Neural cell (in vitro differentiated cells): ENCODE measurements at regions not wholly inside any gene's neighbourhood (a gene's known extent, or its start where the extent isn't known, plus 50 kb on each side); places are given as distances from the start of the nearest gene placed in this dataset.

Experiments
- H2AFZ ChIP-seq: fragments of 200-600, 300-800 bp; sonication (generic), shearing (Covaris generic); 2 replicates; pipeline ENCODE4 v1.6.0; 2014; ENCODE audit warnings: low read depth, mild to moderate bottlenecking, antibody characterized with exemption, low read length, moderate library complexity
- H3F3A ChIP-seq: fragments of 200-600 bp; shearing (Covaris generic); 2 replicates; pipeline ENCODE4 v1.6.1; 2016; ENCODE audit warnings: mild to moderate bottlenecking, moderate library complexity, mixed read lengths, antibody characterized with exemption, low read length; ENCODE audit not compliant: insufficient read depth, poor library complexity, severe bottlenecking
- H3K27ac ChIP-seq: fragments of 200-600, 300-800 bp; sonication (generic), shearing (Covaris generic); 2 replicates; pipeline ENCODE4 v1.5.1; 2014; ENCODE audit warnings: mild to moderate bottlenecking, low read length, moderate library complexity
- H3K27me3 ChIP-seq: fragments of 300-800, 200-600 bp; sonication (generic), shearing (Covaris generic); 2 replicates; pipeline ENCODE4 v1.6.0; 2014; ENCODE audit warnings: mild to moderate bottlenecking, low read depth, low read length, moderate library complexity; ENCODE audit not compliant: insufficient read depth
- H3K36me3 ChIP-seq: fragments of 300-800, 200-600 bp; sonication (generic), shearing (Covaris generic); 2 replicates; pipeline ENCODE4 v1.5.1; 2014; ENCODE audit warnings: mild to moderate bottlenecking, antibody characterized with exemption, low read length, moderate library complexity; ENCODE audit not compliant: insufficient read depth
- H3K4me2 ChIP-seq: fragments of 300-800, 200-600 bp; sonication (generic), shearing (Covaris generic); 2 replicates; pipeline ENCODE4 v1.6.0; 2014; ENCODE audit warnings: mild to moderate bottlenecking, low read length
- H3K4me3 ChIP-seq: fragments of 300-800, 200-600 bp; sonication (generic), shearing (Covaris generic); 2 replicates; pipeline ENCODE4 v1.5.1; 2014; ENCODE audit warnings: mild to moderate bottlenecking, low read length, moderate library complexity
- H3K79me2 ChIP-seq: fragments of 200-600 bp; shearing (Covaris generic); replicated peaks from 2 replicates; pipeline ENCODE4 v1.6.0; 2014; ENCODE audit warnings: mild to moderate bottlenecking, low read length, moderate library complexity; ENCODE audit not compliant: insufficient read depth
- H3K9ac ChIP-seq: fragments of 300-800, 200-600 bp; sonication (generic), shearing (Covaris generic); 2 replicates; pipeline ENCODE4 v1.6.1; 2016; ENCODE audit warnings: mild to moderate bottlenecking, low read length, mixed read lengths
- H3K9me2 ChIP-seq: fragments of 200-600 bp; shearing (Covaris generic); 2 replicates; pipeline ENCODE4 v1.6.1; 2016; ENCODE audit warnings: mild to moderate bottlenecking, low read length, mixed read lengths; ENCODE audit not compliant: insufficient read depth
- H3K9me3 ChIP-seq: fragments of 200-600, 300-800 bp; sonication (generic), shearing (Covaris generic); 2 replicates; pipeline ENCODE4 v1.6.1; 2016; ENCODE audit warnings: mild to moderate bottlenecking, mixed run types, low read length, moderate library complexity, mixed read lengths
- H4K20me1 ChIP-seq: fragments of 200-600 bp; shearing (Covaris generic); 2 replicates; pipeline ENCODE4 v1.6.1; 2016; ENCODE audit warnings: mild to moderate bottlenecking, mixed run types; ENCODE audit not compliant: insufficient read depth
- EP300 ChIP-seq: fragments of 450-650 bp; conservative IDR thresholded peaks from 2 replicates; pipeline ENCODE4 v1.6.1; 2014; ENCODE audit warnings: antibody characterized with exemption, mild to moderate bottlenecking, moderate library complexity; ENCODE audit not compliant: poor library complexity, severe bottlenecking
- EZH2 ChIP-seq: fragments of 200-600, 300-800 bp; shearing (Covaris generic), sonication (generic); IDR thresholded peaks from 2 replicates; pipeline ENCODE4 v1.6.1; 2014; ENCODE audit warnings: antibody characterized with exemption, low read length, borderline replicate concordance, mild to moderate bottlenecking; ENCODE audit not compliant: insufficient read depth, poor library complexity, severe bottlenecking
- MXI1 ChIP-seq: fragments of 450-650 bp; conservative IDR thresholded peaks from 2 replicates; pipeline ENCODE4 v1.6.1; 2014; ENCODE audit warnings: antibody characterized with exemption, mild to moderate bottlenecking; ENCODE audit not compliant: poor library complexity, severe bottlenecking
- POLR2AphosphoS5 ChIP-seq: IDR thresholded peaks from 2 replicates; pipeline ENCODE4 v1.6.1; 2012
- RAD21 ChIP-seq: fragments of 450-650 bp; conservative IDR thresholded peaks from 2 replicates; pipeline ENCODE4 v1.6.1; 2014; ENCODE audit warnings: antibody characterized with exemption, mild to moderate bottlenecking, moderate library complexity
- SMC3 ChIP-seq: fragments of 450-650 bp; conservative IDR thresholded peaks from 2 replicates; pipeline ENCODE4 v1.6.1; 2014; ENCODE audit warnings: antibody characterized with exemption, mild to moderate bottlenecking, moderate library complexity; ENCODE audit not compliant: poor library complexity
- TAF1 ChIP-seq: IDR thresholded peaks from 2 replicates; pipeline ENCODE4 v1.6.1; 2012; ENCODE audit warnings: low read depth
- TF ChIP-seq, protein P1 (sequence below): IDR thresholded peaks from 2 replicates; pipeline ENCODE4 v1.6.1; 2012; ENCODE audit warnings: borderline replicate concordance
- TF ChIP-seq, protein P2 (sequence below): fragments of 450-650 bp; IDR thresholded peaks from 2 replicates; pipeline ENCODE4 v1.5.1; 2014; ENCODE audit warnings: antibody characterized with exemption, mild to moderate bottlenecking, moderate library complexity; ENCODE audit not compliant: poor library complexity, severe bottlenecking

DNA sequence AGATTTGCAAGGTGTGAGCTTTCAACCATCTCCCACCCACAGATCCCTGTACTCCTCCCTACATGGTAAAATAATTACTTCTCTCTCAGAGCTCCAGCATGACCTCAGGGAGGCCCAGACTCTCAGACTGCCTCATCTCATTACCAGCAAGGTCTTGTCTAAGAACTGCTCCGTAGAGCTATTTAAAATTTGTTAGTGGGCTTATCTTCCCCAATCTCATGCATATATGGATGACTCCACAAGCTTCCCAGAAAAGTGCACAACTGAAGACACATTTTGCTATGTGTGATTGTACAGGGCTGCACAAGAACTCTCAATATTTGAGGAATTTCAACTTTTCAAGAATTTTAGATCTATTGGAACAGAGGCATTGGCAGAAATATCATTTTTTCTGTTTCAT, 230.3 kb downstream of the CSNK2A3 start:
- Histone ChIP-seq H3K27me3 (no peaks in the 10 kb centered on the region), H3K9ac (no peak overlapping the region), H3K27ac (no peak overlapping the region), H3K9me3 (no peaks in the 10 kb centered on the region), H2AFZ (no peak overlapping the region), H3K4me2 (no peak overlapping the region), H4K20me1 (no peaks in the 10 kb centered on the region), H3F3A (no peaks in the 10 kb centered on the region), H3K79me2 (no peaks in the 10 kb centered on the region), H3K4me3 (no peak overlapping the region), H3K9me2 (no peaks in the 10 kb centered on the region), H3K36me3 (no peaks in the 10 kb centered on the region)
- TF ChIP-seq, protein P1, sequence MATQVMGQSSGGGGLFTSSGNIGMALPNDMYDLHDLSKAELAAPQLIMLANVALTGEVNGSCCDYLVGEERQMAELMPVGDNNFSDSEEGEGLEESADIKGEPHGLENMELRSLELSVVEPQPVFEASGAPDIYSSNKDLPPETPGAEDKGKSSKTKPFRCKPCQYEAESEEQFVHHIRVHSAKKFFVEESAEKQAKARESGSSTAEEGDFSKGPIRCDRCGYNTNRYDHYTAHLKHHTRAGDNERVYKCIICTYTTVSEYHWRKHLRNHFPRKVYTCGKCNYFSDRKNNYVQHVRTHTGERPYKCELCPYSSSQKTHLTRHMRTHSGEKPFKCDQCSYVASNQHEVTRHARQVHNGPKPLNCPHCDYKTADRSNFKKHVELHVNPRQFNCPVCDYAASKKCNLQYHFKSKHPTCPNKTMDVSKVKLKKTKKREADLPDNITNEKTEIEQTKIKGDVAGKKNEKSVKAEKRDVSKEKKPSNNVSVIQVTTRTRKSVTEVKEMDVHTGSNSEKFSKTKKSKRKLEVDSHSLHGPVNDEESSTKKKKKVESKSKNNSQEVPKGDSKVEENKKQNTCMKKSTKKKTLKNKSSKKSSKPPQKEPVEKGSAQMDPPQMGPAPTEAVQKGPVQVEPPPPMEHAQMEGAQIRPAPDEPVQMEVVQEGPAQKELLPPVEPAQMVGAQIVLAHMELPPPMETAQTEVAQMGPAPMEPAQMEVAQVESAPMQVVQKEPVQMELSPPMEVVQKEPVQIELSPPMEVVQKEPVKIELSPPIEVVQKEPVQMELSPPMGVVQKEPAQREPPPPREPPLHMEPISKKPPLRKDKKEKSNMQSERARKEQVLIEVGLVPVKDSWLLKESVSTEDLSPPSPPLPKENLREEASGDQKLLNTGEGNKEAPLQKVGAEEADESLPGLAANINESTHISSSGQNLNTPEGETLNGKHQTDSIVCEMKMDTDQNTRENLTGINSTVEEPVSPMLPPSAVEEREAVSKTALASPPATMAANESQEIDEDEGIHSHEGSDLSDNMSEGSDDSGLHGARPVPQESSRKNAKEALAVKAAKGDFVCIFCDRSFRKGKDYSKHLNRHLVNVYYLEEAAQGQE: no peak
- no peak for TF ChIP-seq RAD21
- no peak for TF ChIP-seq POLR2AphosphoS5
- TF ChIP-seq SMC3: no peak
- TF ChIP-seq, protein P2, sequence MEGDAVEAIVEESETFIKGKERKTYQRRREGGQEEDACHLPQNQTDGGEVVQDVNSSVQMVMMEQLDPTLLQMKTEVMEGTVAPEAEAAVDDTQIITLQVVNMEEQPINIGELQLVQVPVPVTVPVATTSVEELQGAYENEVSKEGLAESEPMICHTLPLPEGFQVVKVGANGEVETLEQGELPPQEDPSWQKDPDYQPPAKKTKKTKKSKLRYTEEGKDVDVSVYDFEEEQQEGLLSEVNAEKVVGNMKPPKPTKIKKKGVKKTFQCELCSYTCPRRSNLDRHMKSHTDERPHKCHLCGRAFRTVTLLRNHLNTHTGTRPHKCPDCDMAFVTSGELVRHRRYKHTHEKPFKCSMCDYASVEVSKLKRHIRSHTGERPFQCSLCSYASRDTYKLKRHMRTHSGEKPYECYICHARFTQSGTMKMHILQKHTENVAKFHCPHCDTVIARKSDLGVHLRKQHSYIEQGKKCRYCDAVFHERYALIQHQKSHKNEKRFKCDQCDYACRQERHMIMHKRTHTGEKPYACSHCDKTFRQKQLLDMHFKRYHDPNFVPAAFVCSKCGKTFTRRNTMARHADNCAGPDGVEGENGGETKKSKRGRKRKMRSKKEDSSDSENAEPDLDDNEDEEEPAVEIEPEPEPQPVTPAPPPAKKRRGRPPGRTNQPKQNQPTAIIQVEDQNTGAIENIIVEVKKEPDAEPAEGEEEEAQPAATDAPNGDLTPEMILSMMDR: no peak
- TF ChIP-seq EP300: no peak
- TF ChIP-seq EZH2: no peak
- TF ChIP-seq MXI1: no peak
- no peak for TF ChIP-seq TAF1

DNA sequence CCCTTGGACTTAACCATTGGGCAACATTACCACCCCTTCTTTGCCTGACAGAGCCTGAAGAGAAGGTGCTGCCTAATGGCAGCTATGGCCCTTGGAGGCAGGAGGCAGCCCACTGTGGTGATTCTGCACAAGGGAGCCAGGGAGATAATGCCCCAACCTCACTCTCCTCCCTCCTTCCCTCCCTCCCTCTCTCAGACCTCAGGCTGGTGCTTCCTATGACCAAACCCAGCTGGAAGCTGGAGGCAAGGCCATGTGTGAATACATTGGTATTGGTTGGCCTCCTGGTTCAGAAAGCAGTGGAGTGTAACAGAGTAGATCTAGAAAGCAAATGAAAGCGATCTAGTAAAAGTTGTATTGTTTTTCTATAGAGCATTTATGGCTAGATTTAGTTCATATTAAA, 233.1 kb downstream of the CSNK2A3 start:
- TF ChIP-seq MXI1 (no peak), EP300 (no peak), TAF1 (no peak), SMC3 (no peak), RAD21 (no peak), POLR2AphosphoS5 (no peak)
- TF ChIP-seq, protein P2: no peak
- TF ChIP-seq, protein P1: no peak
- Histone ChIP-seq H2AFZ (no peak overlapping the region), H3K9me2 (no peaks in the 10 kb centered on the region), H3K4me3 (no peak overlapping the region), H3K4me2 (no peak overlapping the region), H3K27me3 (no peaks in the 10 kb centered on the region), H3K36me3 (no peaks in the 10 kb centered on the region), H3K27ac (no peak overlapping the region), H3K9ac (no peak overlapping the region), H4K20me1 (no peaks in the 10 kb centered on the region), H3K79me2 (no peaks in the 10 kb centered on the region), H3F3A (no peaks in the 10 kb centered on the region), H3K9me3 (no peaks in the 10 kb centered on the region)
